HG03565 (cell line): ENCODE measurements at regions not wholly inside any gene's neighbourhood (a gene's known extent, or its start where the extent isn't known, plus 50 kb on each side); places are given as distances from the start of the nearest gene placed in this dataset.

Experiments
- ATAC-seq: cut with Tn5 transposase; IDR thresholded peaks from one replicate; pipeline ENCODE4 v1.9.1; 2021; ENCODE audit warnings: mild to moderate bottlenecking, moderate library complexity; ENCODE audit not compliant: unreplicated experiment

- no peak for ATAC-seq
Measured at GRCh38 chr5:135220394-135221186, 178.4 kb downstream of the MACROH2A1 start.

GRCh38 chr5:135219868-135220267 is 179.2 kb downstream of the MACROH2A1 start:
- no peak for ATAC-seq

- no peak for ATAC-seq
Measured at GRCh38 chr5:135218790-135219568, 180.1 kb downstream of the MACROH2A1 start.

GRCh38 chr5:135218486-135218755 is 180.6 kb downstream of the MACROH2A1 start:
- ATAC-seq = no peak

- ATAC-seq = no peak
Measured at GRCh38 chr5:135217669-135218485, 181.2 kb downstream of the MACROH2A1 start.

GRCh38 chr5:135216471-135217343 is 182.3 kb downstream of the MACROH2A1 start:
- no peak for ATAC-seq

GRCh38 chr5:135215617-135216470 is 181.8 kb upstream of the PITX1 start:
- no peak for ATAC-seq

- no peak for ATAC-seq
Measured at GRCh38 chr5:135214897-135215616, 181.0 kb upstream of the PITX1 start.

- no peak for ATAC-seq
Measured at GRCh38 chr5:135213466-135214239, 179.6 kb upstream of the PITX1 start.

GRCh38 chr5:135213027-135213386 is 179.0 kb upstream of the PITX1 start:
- ATAC-seq = no peak

- no peak for ATAC-seq
Measured at GRCh38 chr5:135212361-135213026, 178.5 kb upstream of the PITX1 start.

GRCh38 chr5:135211791-135212190 is 177.8 kb upstream of the PITX1 start:
- no peak for ATAC-seq

- ATAC-seq = no peak
Measured at GRCh38 chr5:135211083-135211790, 177.2 kb upstream of the PITX1 start.

- ATAC-seq = no peak
Measured at GRCh38 chr5:135210286-135211055, 176.4 kb upstream of the PITX1 start.

GRCh38 chr5:135208903-135209721 is 175.1 kb upstream of the PITX1 start:
- ATAC-seq = no peak

- no peak for ATAC-seq
Measured at GRCh38 chr5:135208555-135208902, 174.5 kb upstream of the PITX1 start.
